NB4 (cell line): ENCODE measurements at regions not wholly inside any gene's neighbourhood (a gene's known extent, or its start where the extent isn't known, plus 50 kb on each side); places are given as distances from the start of the nearest gene placed in this dataset.

Experiments
- CTCF ChIP-seq: IDR thresholded peaks from one replicate; pipeline ENCODE4 v1.5.1; 2012; ENCODE audit warnings: low read depth, low read length
- MAX ChIP-seq: IDR thresholded peaks from 2 replicates; pipeline ENCODE4 v1.6.1; 2011; ENCODE audit warnings: low read depth, low read length
- POLR2A ChIP-seq: IDR thresholded peaks from 2 replicates; pipeline ENCODE4 v1.6.1; 2011; ENCODE audit warnings: mild to moderate bottlenecking; ENCODE audit not compliant: insufficient read length; ENCODE audit errors: extremely low read depth

GRCh38 chr12:19962192-19962591 is 406.1 kb upstream of the PDE3A start:
- TF ChIP-seq CTCF (no peak), POLR2A (no peak), MAX (no peak)
